ENCODE measurements at regions not wholly inside any gene's neighbourhood (a gene's known extent, or its start where the extent isn't known, plus 50 kb on each side); places are given as distances from the start of the nearest gene placed in this dataset.

DNA sequence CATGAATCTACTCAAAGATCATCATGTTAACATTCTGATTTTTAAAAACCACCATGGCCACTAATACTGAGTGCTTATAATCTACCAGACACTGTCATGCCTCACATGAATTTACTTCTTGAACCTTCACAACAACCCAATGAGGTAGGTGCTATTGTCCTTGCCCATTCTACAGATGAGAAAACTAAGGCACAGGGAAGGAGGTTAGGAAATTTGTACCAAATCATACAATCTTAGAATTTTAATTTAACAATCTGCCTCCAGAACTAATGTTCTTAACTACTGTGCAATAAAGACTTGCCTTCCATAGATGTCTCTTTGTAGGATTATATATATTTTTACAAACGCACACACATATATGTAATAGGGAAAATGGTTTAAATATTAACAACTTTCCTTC, 269.5 kb downstream of the ALDH8A1 start:
- TF ChIP-seq EP300 (IDR thresholded peaks at IDR 0.05) (no peak), POLR2A (IDR thresholded peaks at IDR 0.05; ENCODE audit: low read depth) (no peak), POLR2AphosphoS5 (IDR thresholded peaks at IDR 0.05) (no peak)
- TF ChIP-seq, protein P1, sequence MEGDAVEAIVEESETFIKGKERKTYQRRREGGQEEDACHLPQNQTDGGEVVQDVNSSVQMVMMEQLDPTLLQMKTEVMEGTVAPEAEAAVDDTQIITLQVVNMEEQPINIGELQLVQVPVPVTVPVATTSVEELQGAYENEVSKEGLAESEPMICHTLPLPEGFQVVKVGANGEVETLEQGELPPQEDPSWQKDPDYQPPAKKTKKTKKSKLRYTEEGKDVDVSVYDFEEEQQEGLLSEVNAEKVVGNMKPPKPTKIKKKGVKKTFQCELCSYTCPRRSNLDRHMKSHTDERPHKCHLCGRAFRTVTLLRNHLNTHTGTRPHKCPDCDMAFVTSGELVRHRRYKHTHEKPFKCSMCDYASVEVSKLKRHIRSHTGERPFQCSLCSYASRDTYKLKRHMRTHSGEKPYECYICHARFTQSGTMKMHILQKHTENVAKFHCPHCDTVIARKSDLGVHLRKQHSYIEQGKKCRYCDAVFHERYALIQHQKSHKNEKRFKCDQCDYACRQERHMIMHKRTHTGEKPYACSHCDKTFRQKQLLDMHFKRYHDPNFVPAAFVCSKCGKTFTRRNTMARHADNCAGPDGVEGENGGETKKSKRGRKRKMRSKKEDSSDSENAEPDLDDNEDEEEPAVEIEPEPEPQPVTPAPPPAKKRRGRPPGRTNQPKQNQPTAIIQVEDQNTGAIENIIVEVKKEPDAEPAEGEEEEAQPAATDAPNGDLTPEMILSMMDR (IDR thresholded peaks at IDR 0.05): no peak

Measured in esophagus muscularis mucosa (tissue), 4 donors.